GM23248 (cell line): ENCODE measurements at regions not wholly inside any gene's neighbourhood (a gene's known extent, or its start where the extent isn't known, plus 50 kb on each side); places are given as distances from the start of the nearest gene placed in this dataset.

Experiments used
- DNase-seq: peaks from one replicate; pipeline ENCODE4 v3.0.0-alpha.2; 2015
- H2AFZ ChIP-seq: fragments of 200-600 bp; sonication (generic); 2 replicates; pipeline ENCODE4 v1.6.1; 2016; ENCODE audit warnings: antibody characterized with exemption
- H3F3A ChIP-seq: fragments of 200-600 bp; sonication (generic); 2 replicates; pipeline ENCODE4 v1.6.1; 2016; ENCODE audit warnings: mild to moderate bottlenecking, antibody characterized with exemption, mixed run types; ENCODE audit not compliant: insufficient read depth
- H3K27ac ChIP-seq: fragments of 200-600 bp; sonication (generic); 2 replicates; pipeline ENCODE4 v1.5.1; 2016; ENCODE audit warnings: mild to moderate bottlenecking
- H3K27me3 ChIP-seq: fragments of 200-600 bp; sonication (generic); replicated peaks from 2 replicates; pipeline ENCODE4 v1.6.1; 2016; ENCODE audit warnings: mild to moderate bottlenecking; ENCODE audit not compliant: insufficient read depth
- H3K36me3 ChIP-seq: fragments of 200-600 bp; sonication (generic); 2 replicates; pipeline ENCODE4 v1.6.1; 2016; ENCODE audit warnings: low read depth, mild to moderate bottlenecking
- H3K4me1 ChIP-seq: fragments of 200-600 bp; sonication (generic); 2 replicates; pipeline ENCODE4 v1.6.1; 2016; ENCODE audit warnings: mild to moderate bottlenecking; ENCODE audit not compliant: insufficient read depth
- H3K4me2 ChIP-seq: fragments of 200-600 bp; sonication (generic); one replicate; pipeline ENCODE4 v1.6.1; 2016; ENCODE audit warnings: mild to moderate bottlenecking; ENCODE audit not compliant: unreplicated experiment
- H3K4me3 ChIP-seq: fragments of 200-600 bp; sonication (generic); 2 replicates; pipeline ENCODE4 v1.5.1; 2016; ENCODE audit warnings: mild to moderate bottlenecking
- H3K79me2 ChIP-seq: fragments of 200-600 bp; sonication (generic); 2 replicates; pipeline ENCODE4 v1.6.1; 2016; ENCODE audit warnings: mild to moderate bottlenecking; ENCODE audit not compliant: insufficient read depth
- H3K9ac ChIP-seq: fragments of 200-600 bp; sonication (generic); 2 replicates; pipeline ENCODE4 v1.6.1; 2016; ENCODE audit warnings: mild to moderate bottlenecking
- H3K9me2 ChIP-seq: fragments of 200-600 bp; sonication (generic); 2 replicates; pipeline ENCODE4 v1.6.1; 2016; ENCODE audit warnings: mixed run types, mild to moderate bottlenecking, moderate library complexity; ENCODE audit not compliant: insufficient read depth
- H3K9me3 ChIP-seq: fragments of 200-600 bp; sonication (generic); one replicate; pipeline ENCODE4 v1.6.1; 2017; ENCODE audit warnings: low read depth
- H4K20me1 ChIP-seq: fragments of 200-600 bp; sonication (generic); 2 replicates; pipeline ENCODE4 v1.6.0; 2016; ENCODE audit not compliant: insufficient read depth
- EZH2 ChIP-seq: fragments of 200-600 bp; sonication (generic); IDR thresholded peaks from 2 replicates; pipeline ENCODE4 v1.6.1; 2018; ENCODE audit warnings: antibody characterized with exemption, mild to moderate bottlenecking; ENCODE audit not compliant: insufficient read depth, poor library complexity, severe bottlenecking
- EZH2phosphoT487 ChIP-seq: fragments of 200-600 bp; sonication (generic); IDR thresholded peaks from 2 replicates; pipeline ENCODE4 v1.6.1; 2018; ENCODE audit warnings: antibody characterized with exemption, moderate library complexity, mild to moderate bottlenecking, low read depth; ENCODE audit not compliant: insufficient read depth
- WGBS, 2 experiments: methylation state at CpG; one replicate each; pipeline ENCODE4 v1.1.6; 2015 to 2017; ENCODE audit warnings: low lambda C conversion rate in 2 of 2, low coverage in 1 of 2; ENCODE audit errors: missing lambda C conversion rate in 2 of 2; 5-methylcytosine and 5-hydroxymethylcytosine counted together
- in situ Hi-C: fragments of 300-500 bp; cut with MboI; formaldehyde crosslinking; loops from 2 replicates; pipeline ENCODE4 v1.15.0; 2020

DNA sequence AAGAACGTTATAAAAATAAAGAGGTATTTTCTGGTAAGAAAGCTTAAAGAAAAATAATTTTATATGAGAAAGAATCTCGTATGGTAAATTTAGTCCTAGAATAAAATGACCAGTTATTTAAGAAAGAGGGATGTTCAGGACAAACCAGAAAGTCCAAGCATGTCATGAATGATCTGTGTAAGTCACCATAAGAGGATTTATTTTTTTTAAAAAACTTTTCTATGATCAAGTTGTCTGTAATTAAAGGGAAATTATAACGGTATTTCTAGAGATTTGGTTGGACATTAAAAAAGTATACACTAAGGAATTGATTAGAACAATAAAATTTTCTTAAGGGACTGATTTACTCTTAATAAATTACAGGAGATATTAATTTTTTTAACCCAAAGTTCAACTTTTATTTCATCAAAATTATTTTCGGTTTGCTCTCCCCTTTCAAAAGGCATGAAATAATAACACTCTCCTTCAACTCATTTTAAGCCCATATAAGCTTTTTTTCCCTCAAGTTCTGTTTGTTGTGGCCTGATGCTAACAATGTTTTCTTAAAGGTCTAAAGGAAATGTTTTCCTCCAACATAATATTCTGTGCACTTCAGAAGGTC lies 49.9 kb upstream of the CPSF6 start:
- no peak overlapping the region for H2AFZ ChIP-seq
- no peaks in the 10 kb centered on the region for H3K79me2 ChIP-seq
- 16 to 19% methylated on average over 4 of the region's 4 CpGs for WGBS, 2 experiments
- TF ChIP-seq EZH2 = no peak
- TF ChIP-seq EZH2phosphoT487 = no peak
- no peaks in the 10 kb centered on the region for H4K20me1 ChIP-seq
- no peaks in the 10 kb centered on the region for H3K4me1 ChIP-seq
- H3K9me3 ChIP-seq = no peaks in the 10 kb centered on the region
- H3K9me2 ChIP-seq = no peaks in the 10 kb centered on the region
- no peak overlapping the region for H3K9ac ChIP-seq
- H3K4me3 ChIP-seq = no peak overlapping the region
- H3F3A ChIP-seq = no peaks in the 10 kb centered on the region
- in situ Hi-C loops = no loop called here
- no peak overlapping the region for H3K4me2 ChIP-seq
- no peak for DNase-seq
- no peaks in the 10 kb centered on the region for H3K36me3 ChIP-seq
- H3K27ac ChIP-seq = no peak overlapping the region
- peaks cover 1% of the 10 kb centered on the region; the same call in 1 of the 2 replicates for H3K27me3 ChIP-seq
